ENCODE measurements at regions not wholly inside any gene's neighbourhood (a gene's known extent, or its start where the extent isn't known, plus 50 kb on each side); places are given as distances from the start of the nearest gene placed in this dataset.
"Not testable (repeated sequence)": the region's sequence is repeated elsewhere in the genome, so short reads cannot be mapped to it uniquely, and the experiment has no call there.

DNA sequence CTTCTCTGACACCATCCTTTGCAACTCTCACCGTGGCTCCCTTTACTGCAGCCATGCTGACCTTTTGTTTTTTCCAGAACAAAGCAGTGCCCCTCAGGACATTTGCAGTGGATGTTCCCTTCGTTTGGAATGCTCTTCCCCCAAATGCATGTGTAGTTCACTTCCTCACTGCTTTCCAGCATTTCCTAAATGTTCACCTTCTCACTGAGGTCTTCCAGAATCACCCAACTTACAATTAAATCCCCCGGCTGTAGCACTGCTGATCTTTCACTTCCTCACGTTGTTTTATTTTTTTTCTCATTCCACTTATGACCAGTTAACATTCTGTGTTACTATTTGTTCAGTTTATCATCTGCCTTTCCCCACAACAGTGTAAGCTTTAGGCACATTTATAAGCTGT, 73.1 kb downstream of the GASK1B start:
- H3K4me3 ChIP-seq (ENCODE audit: low read depth, low read length) = no peak overlapping the region
- no peaks in the 10 kb centered on the region for H3K36me3 ChIP-seq (replicated peaks)
- TF ChIP-seq, protein P1, sequence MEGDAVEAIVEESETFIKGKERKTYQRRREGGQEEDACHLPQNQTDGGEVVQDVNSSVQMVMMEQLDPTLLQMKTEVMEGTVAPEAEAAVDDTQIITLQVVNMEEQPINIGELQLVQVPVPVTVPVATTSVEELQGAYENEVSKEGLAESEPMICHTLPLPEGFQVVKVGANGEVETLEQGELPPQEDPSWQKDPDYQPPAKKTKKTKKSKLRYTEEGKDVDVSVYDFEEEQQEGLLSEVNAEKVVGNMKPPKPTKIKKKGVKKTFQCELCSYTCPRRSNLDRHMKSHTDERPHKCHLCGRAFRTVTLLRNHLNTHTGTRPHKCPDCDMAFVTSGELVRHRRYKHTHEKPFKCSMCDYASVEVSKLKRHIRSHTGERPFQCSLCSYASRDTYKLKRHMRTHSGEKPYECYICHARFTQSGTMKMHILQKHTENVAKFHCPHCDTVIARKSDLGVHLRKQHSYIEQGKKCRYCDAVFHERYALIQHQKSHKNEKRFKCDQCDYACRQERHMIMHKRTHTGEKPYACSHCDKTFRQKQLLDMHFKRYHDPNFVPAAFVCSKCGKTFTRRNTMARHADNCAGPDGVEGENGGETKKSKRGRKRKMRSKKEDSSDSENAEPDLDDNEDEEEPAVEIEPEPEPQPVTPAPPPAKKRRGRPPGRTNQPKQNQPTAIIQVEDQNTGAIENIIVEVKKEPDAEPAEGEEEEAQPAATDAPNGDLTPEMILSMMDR (IDR thresholded peaks at IDR 0.05; ENCODE audit: low read depth, low read length, missing control alignments) = no peak
- in situ Hi-C loops (cut with HindIII; ENCODE audit: low pct_ligation_motif_present, low sequenced_read_pairs) = no loop called here
- no peak overlapping the region for H3K27ac ChIP-seq
- DNase-seq = no peak
- no peaks in the 10 kb centered on the region for H3K27me3 ChIP-seq (replicated peaks)

DNA sequence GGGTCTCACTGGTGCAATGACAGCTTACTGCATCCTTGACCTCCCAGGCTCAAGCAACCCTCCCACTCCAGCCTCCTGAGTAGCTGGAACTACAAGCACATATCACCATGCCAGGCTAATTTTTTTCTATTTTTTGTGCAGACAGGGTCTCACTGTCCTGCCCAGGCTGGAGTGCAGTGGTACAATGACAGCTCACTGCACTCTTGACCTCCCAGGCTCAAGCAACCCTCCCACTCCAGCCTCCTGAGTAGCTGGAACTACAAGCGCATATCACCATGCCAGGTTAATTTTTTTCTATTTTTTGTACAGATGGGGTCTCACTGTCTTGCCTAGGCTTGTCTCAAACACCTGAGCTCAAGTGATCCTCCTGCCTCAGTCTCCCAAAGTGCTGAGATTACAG, 74.0 kb downstream of the GASK1B start:
- TF ChIP-seq, protein P1 (IDR thresholded peaks at IDR 0.05; ENCODE audit: low read depth, low read length, missing control alignments) = no peak
- Histone ChIP-seq H3K27me3 (replicated peaks) (no peaks in the 10 kb centered on the region), H3K4me3 (ENCODE audit: low read depth, low read length) (no peak overlapping the region), H3K36me3 (replicated peaks) (no peaks in the 10 kb centered on the region), H3K27ac (no peak overlapping the region)
- DNase-seq = no peak
- in situ Hi-C loops (cut with HindIII; ENCODE audit: low pct_ligation_motif_present, low sequenced_read_pairs) = no loop called here

DNA sequence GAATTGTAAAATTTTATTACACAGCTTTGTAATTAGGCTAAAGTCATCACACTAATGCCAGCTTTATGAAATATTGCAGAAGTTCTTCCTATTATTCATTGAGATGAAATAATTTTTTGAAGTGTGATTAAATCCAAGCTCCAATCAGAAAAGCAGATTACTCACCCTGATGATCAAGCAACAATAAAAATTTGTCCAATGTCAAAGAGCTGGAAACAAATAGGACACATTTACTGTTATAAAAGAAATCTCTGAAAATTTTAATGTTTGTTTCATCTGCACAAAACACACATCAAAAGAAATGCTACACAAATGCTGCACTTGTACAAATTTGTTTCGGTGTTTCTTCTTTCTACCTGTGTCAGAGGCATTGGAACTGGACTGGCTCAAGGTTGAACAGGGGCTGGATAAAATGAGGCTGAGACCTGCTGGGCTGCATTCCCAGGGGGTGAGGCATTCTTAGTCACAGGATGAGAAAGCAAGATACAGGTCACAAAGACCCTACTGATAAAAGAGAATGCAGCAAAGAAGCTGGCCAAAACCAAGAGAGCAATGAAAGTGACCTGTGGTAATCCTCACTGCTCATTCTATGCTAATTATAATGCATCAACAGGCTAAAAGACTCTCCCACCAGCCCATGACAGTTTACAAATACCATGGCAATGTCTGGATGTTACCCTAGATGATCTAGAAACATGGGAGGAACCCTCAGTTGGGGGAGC, 78.3 kb downstream of the GASK1B start:
- Histone ChIP-seq H3K27me3 (replicated peaks) (no peaks in the 10 kb centered on the region), H3K4me3 (ENCODE audit: low read depth, low read length) (no peak overlapping the region), H3K27ac (peak overlapping the region; percentile 67), H3K36me3 (replicated peaks) (no peaks in the 10 kb centered on the region)
- in situ Hi-C loops (cut with HindIII; ENCODE audit: low pct_ligation_motif_present, low sequenced_read_pairs) = no loop called here
- TF ChIP-seq, protein P1 (IDR thresholded peaks at IDR 0.05; ENCODE audit: low read depth, low read length, missing control alignments) = no peak
- peak; percentile 83 for DNase-seq

DNA sequence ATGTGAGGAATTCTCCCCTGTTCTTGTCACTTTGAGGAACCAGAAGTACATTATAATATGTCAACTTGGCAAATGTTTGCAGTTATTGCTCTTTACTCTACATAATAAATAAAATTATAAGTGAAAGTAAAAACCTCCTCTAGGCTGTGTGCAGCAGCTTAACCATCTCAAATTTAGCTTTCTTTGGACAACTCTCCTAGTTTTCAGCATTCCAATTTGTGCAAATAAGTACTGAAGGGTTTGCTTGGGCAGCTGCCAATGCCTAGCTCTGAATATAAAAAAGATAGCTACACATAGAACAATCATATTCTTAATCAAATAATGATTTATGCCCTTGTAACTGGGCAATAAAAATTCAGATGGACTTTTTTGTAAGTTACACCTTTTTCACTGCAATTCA, 82.5 kb downstream of the GASK1B start:
- TF ChIP-seq, protein P1 (IDR thresholded peaks at IDR 0.05; ENCODE audit: low read depth, low read length, missing control alignments) = no peak
- Histone ChIP-seq H3K27me3 (replicated peaks) (no peaks in the 10 kb centered on the region), H3K27ac (no peak overlapping the region), H3K4me3 (ENCODE audit: low read depth, low read length) (no peak overlapping the region), H3K36me3 (replicated peaks) (no peaks in the 10 kb centered on the region)
- no peak for DNase-seq
- in situ Hi-C loops (cut with HindIII; ENCODE audit: low pct_ligation_motif_present, low sequenced_read_pairs) = no loop called here

DNA sequence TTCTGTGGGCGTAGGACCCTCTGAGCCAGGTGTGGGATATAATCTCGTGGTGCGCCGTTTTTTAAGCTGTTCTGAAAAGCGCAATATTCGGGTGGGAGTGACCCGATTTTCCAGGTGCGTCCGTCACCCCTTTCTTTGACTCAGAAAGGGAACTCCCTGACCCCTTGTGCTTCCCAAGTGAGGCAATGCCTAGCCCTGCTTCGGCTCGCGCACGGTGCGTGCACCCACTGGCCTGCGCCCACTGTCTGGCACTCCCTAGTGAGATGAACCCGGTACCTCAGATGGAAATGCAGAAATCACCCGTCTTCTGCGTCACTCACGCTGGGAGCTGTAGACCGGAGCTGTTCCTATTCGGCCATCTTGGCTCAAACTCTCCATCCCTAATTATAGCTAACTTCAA, 82.9 kb downstream of the GASK1B start:
- H3K36me3 ChIP-seq (replicated peaks); DNase-seq; H3K27me3 ChIP-seq (replicated peaks); in situ Hi-C loops (cut with HindIII; ENCODE audit: low pct_ligation_motif_present, low sequenced_read_pairs); H3K4me3 ChIP-seq (ENCODE audit: low read depth, low read length); H3K27ac ChIP-seq: not testable (repeated sequence)

DNA sequence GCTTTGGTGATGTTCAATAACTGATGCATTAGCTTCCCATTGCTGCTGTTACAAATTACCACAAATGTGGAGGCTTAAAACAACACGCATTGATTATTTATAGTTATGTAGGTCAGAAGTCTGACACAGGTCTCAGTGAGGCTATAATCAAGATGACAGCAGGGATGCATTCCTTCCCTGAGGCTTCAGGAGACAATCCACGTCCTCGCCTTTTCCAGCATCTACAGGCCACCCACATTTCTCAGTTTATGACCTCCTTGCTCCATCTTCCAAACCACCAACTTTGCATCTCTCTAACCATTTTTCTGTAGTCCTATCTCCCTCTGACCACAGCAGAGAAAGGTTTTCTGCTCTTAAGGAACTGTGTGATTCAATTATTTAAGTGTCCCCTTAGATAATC, 92.5 kb downstream of the GASK1B start:
- Histone ChIP-seq H3K27ac (no peak overlapping the region), H3K27me3 (replicated peaks) (no peaks in the 10 kb centered on the region), H3K4me3 (ENCODE audit: low read depth, low read length) (no peak overlapping the region), H3K36me3 (replicated peaks) (no peaks in the 10 kb centered on the region)
- in situ Hi-C loops (cut with HindIII; ENCODE audit: low pct_ligation_motif_present, low sequenced_read_pairs) = no loop called here
- no peak for DNase-seq
- TF ChIP-seq, protein P1 (IDR thresholded peaks at IDR 0.05; ENCODE audit: low read depth, low read length, missing control alignments) = no peak
